ENCODE measurements at regions not wholly inside any gene's neighbourhood (a gene's known extent, or its start where the extent isn't known, plus 50 kb on each side); places are given as distances from the start of the nearest gene placed in this dataset.
"Not testable (repeated sequence)": the region's sequence is repeated elsewhere in the genome, so short reads cannot be mapped to it uniquely, and the experiment has no call there.

- Histone ChIP-seq H3K27ac (no peak overlapping the region), H3K9me3 (no peaks in the 10 kb centered on the region), H3K4me3 (no peak overlapping the region), H3K36me3 (no peaks in the 10 kb centered on the region), H3K27me3 (no peaks in the 10 kb centered on the region), H3K4me1 (peaks cover 45% of the 10 kb centered on the region)
- no peak for ATAC-seq
- no peak for DNase-seq
- no peak for TF ChIP-seq CTCF (IDR thresholded peaks at IDR 0.05)
- intact Hi-C loops (cut with DNase I): no loop called here
These were observed 77.7 kb downstream of the C9orf152 start for GRCh38 chr9:110130211-110130610.

GRCh38 chr9:110130791-110131416 is 77.1 kb downstream of the C9orf152 start:
- intact Hi-C loops (cut with DNase I): no loop called here
- ATAC-seq: no peak
- Histone ChIP-seq H3K4me1 (peaks cover 40% of the 10 kb centered on the region), H3K27me3 (no peaks in the 10 kb centered on the region), H3K27ac (no peak overlapping the region), H3K9me3 (no peaks in the 10 kb centered on the region), H3K4me3 (no peak overlapping the region), H3K36me3 (no peaks in the 10 kb centered on the region)
- TF ChIP-seq CTCF (IDR thresholded peaks at IDR 0.05): no peak
- DNase-seq: no peak

- Histone ChIP-seq H3K27ac (no peak overlapping the region), H3K4me3 (no peak overlapping the region), H3K27me3 (no peaks in the 10 kb centered on the region), H3K9me3 (no peaks in the 10 kb centered on the region), H3K36me3 (peaks cover 4% of the 10 kb centered on the region), H3K4me1 (peaks cover 34% of the 10 kb centered on the region)
- DNase-seq (no peak), ATAC-seq (no peak)
- intact Hi-C loops (cut with DNase I): no loop called here
- no peak for TF ChIP-seq CTCF (IDR thresholded peaks at IDR 0.05)
These were observed 76.5 kb downstream of the C9orf152 start for GRCh38 chr9:110131499-110131898.

- ATAC-seq; H3K27ac ChIP-seq; H3K4me3 ChIP-seq; DNase-seq; intact Hi-C loops (cut with DNase I); H3K27me3 ChIP-seq; H3K9me3 ChIP-seq: not testable (repeated sequence)
- Histone ChIP-seq H3K4me1 (peaks cover 35% of the 10 kb centered on the region), H3K36me3 (peaks cover 13% of the 10 kb centered on the region)
These were observed 75.4 kb downstream of the C9orf152 start for GRCh38 chr9:110132531-110132930.

- ATAC-seq: no peak
- intact Hi-C loops (cut with DNase I): no loop called here
- no peaks in the 10 kb centered on the region for H3K9me3 ChIP-seq
- no peak for DNase-seq
- H3K27ac ChIP-seq: no peak overlapping the region
- H3K36me3 ChIP-seq: peaks cover 18% of the 10 kb centered on the region
- peaks cover 36% of the 10 kb centered on the region for H3K4me1 ChIP-seq
- no peak overlapping the region for H3K4me3 ChIP-seq
- TF ChIP-seq CTCF (IDR thresholded peaks at IDR 0.05): no peak
- H3K27me3 ChIP-seq: no peaks in the 10 kb centered on the region
These were observed 74.9 kb downstream of the C9orf152 start for GRCh38 chr9:110133059-110133458.

- Histone ChIP-seq H3K4me1 (peaks cover 29% of the 10 kb centered on the region), H3K27me3 (no peaks in the 10 kb centered on the region), H3K27ac (no peak overlapping the region), H3K9me3 (no peaks in the 10 kb centered on the region), H3K36me3 (peaks cover 24% of the 10 kb centered on the region), H3K4me3 (no peak overlapping the region)
- TF ChIP-seq CTCF (IDR thresholded peaks at IDR 0.05): no peak
- DNase-seq (no peak), ATAC-seq (no peak)
- intact Hi-C loops (cut with DNase I): no loop called here
These were observed 74.2 kb downstream of the C9orf152 start for GRCh38 chr9:110133608-110134210.
